B cell (primary cell): ENCODE measurements at regions not wholly inside any gene's neighbourhood (a gene's known extent, or its start where the extent isn't known, plus 50 kb on each side); places are given as distances from the start of the nearest gene placed in this dataset.

ENCODE experiments used
- ATAC-seq: fragments of 200-7000 bp; cut with Tn5 transposase; one replicate; pipeline ENCODE4 v1.10.0; 2021; ENCODE audit warnings: low read depth, mild to moderate bottlenecking, moderate number of reproducible peaks, moderate library complexity
- CTCF ChIA-PET: fragments of 350-600 bp; sonication (Branson Sonifier 250); formaldehyde crosslinking; loops from one replicate; lab custom pipeline; 2021; ENCODE audit warnings: antibody characterized with exemption, inconsistent platforms; lab: Charles Lee
- POLR2A ChIA-PET: fragments of 350-600 bp; sonication (Branson Sonifier 250); formaldehyde crosslinking; loops from one replicate; lab custom pipeline; 2021; ENCODE audit warnings: antibody characterized with exemption; lab: Charles Lee
- DNase-seq: peaks from one replicate; pipeline ENCODE4 v3.0.0; 2013
- H2AFZ ChIP-seq: 2 replicates; pipeline ENCODE4 v1.6.1; 2012; ENCODE audit warnings: mild to moderate bottlenecking, low read depth, low read length; ENCODE audit not compliant: insufficient read depth, poor library complexity, severe bottlenecking
- H3K27ac ChIP-seq, 2 donors: 1 replicate in 1 of 2; 2 replicates in 1 of 2; pipeline ENCODE4 v1.5.1; 2012 to 2013; ENCODE audit warnings: low read length in 2 of 2, mild to moderate bottlenecking in 2 of 2, moderate library complexity in 1 of 2
- H3K27me3 ChIP-seq, 4 experiments: fragments of 200-600 bp in 1 of 4; sonication (generic) in 1 of 4; replicated peaks in 1 of 4; 1 replicate in 2 of 4; 2 replicates in 2 of 4; pipeline versions ENCODE4 v1.6.1 to v1.7.0; 2013 to 2016; ENCODE audit warnings: low read length in 3 of 4, mild to moderate bottlenecking in 2 of 4, mixed read lengths in 1 of 4, moderate library complexity in 1 of 4; ENCODE audit not compliant: insufficient read depth in 4 of 4, control insufficient read depth in 3 of 4; ENCODE audit errors: control extremely low read depth in 1 of 4
- H3K36me3 ChIP-seq, 2 experiments: replicated peaks in 1 of 2; 1 replicate in 1 of 2; 2 replicates in 1 of 2; pipeline versions ENCODE4 v1.6.1 to v1.7.1; 2013; ENCODE audit warnings: low read length in 1 of 2; ENCODE audit not compliant: insufficient read depth in 2 of 2, control insufficient read depth in 1 of 2; ENCODE audit errors: control extremely low read depth in 1 of 2, extremely low read depth in 1 of 2
- H3K4me1 ChIP-seq, 2 donors: fragments of 200-600 bp in 1 of 2; sonication (generic) in 1 of 2; 1 replicate in 1 of 2; 2 replicates in 1 of 2; pipeline versions ENCODE4 v1.5.1 to v1.6.1; 2013 to 2017; ENCODE audit warnings: low read length in 2 of 2; ENCODE audit not compliant: control insufficient read depth in 2 of 2, insufficient read depth in 2 of 2
- H3K4me2 ChIP-seq: replicated peaks from 2 replicates; pipeline ENCODE3; 2012; ENCODE audit warnings: mild to moderate bottlenecking, low read depth, low read length; ENCODE audit not compliant: poor library complexity, severe bottlenecking
- H3K4me3 ChIP-seq, 5 experiments: fragments of 200-600 bp in 1 of 5; sonication (generic) in 1 of 5; 1 replicate in 3 of 5; 2 replicates in 2 of 5; pipeline versions ENCODE4 v1.5.1 to v1.7.0; 2011 to 2016; ENCODE audit warnings: low read length in 4 of 5, mild to moderate bottlenecking in 4 of 5, low read depth in 2 of 5, control low read depth in 1 of 5, moderate library complexity in 1 of 5; ENCODE audit not compliant: insufficient read depth in 1 of 5; ENCODE audit errors: control extremely low read depth in 1 of 5, extremely low read depth in 1 of 5
- H3K79me2 ChIP-seq: fragments of 200-600 bp; sonication (generic); one replicate; pipeline ENCODE4 v1.6.0; 2016; ENCODE audit warnings: low read length; ENCODE audit not compliant: control insufficient read depth, insufficient read depth
- H3K9ac ChIP-seq: fragments of 200-600 bp; sonication (generic); 2 replicates; pipeline ENCODE4 v1.6.1; 2017; ENCODE audit warnings: mild to moderate bottlenecking, low read length, moderate library complexity
- H3K9me3 ChIP-seq, 3 donors: one replicate each; pipeline versions ENCODE4 v1.6.1 to v1.7.1; 2013; ENCODE audit warnings: low read length in 2 of 3; ENCODE audit not compliant: control insufficient read depth in 2 of 3, insufficient read depth in 1 of 3; ENCODE audit errors: control extremely low read depth in 1 of 3
- H4K20me1 ChIP-seq: 2 replicates; pipeline ENCODE4 v1.6.0; 2012; ENCODE audit warnings: mild to moderate bottlenecking, low read length; ENCODE audit not compliant: insufficient read depth, control insufficient read depth, poor library complexity, severe bottlenecking
- H3K27ac Mint-ChIP-seq: one replicate; pipeline ENCODE4 v1.8.0; 2021; ENCODE audit warnings: mixed read lengths
- H3K27me3 Mint-ChIP-seq: one replicate; pipeline ENCODE4 v1.8.0; 2021; ENCODE audit warnings: mixed read lengths
- H3K4me1 Mint-ChIP-seq: one replicate; pipeline ENCODE4 v1.8.0; 2021; ENCODE audit warnings: mixed read lengths
- H3K4me3 Mint-ChIP-seq: one replicate; pipeline ENCODE4 v1.8.0; 2021; ENCODE audit warnings: mixed read lengths
- H3K9me3 Mint-ChIP-seq: one replicate; pipeline ENCODE4 v1.8.0; 2022; ENCODE audit warnings: mixed read lengths; ENCODE audit not compliant: insufficient read depth
- EZH2 ChIP-seq: IDR thresholded peaks from 2 replicates; pipeline ENCODE4 v1.6.1; 2012; ENCODE audit warnings: borderline replicate concordance, low read depth, mild to moderate bottlenecking, moderate library complexity, low read length; ENCODE audit not compliant: insufficient read depth, poor library complexity, severe bottlenecking
- WGBS: methylation state at CpG from one replicate; pipeline ENCODE4 v1.1.5; 2013; ENCODE audit warnings: missing lambda C conversion rate; ENCODE audit not compliant: insufficient coverage; 5-methylcytosine and 5-hydroxymethylcytosine counted together
- intact Hi-C: fragments of 100-400 bp; cut with micrococcal nuclease; formaldehyde crosslinking; loops from one replicate; pipeline ENCODE4 v1.10.0; 2022
- TF ChIP-seq, protein P1 (sequence below): fragments of 200-600 bp; IDR thresholded peaks from one replicate; pipeline ENCODE4 v1.8.0; 2022; ENCODE audit warnings: antibody characterized with exemption, mild to moderate bottlenecking

DNA sequence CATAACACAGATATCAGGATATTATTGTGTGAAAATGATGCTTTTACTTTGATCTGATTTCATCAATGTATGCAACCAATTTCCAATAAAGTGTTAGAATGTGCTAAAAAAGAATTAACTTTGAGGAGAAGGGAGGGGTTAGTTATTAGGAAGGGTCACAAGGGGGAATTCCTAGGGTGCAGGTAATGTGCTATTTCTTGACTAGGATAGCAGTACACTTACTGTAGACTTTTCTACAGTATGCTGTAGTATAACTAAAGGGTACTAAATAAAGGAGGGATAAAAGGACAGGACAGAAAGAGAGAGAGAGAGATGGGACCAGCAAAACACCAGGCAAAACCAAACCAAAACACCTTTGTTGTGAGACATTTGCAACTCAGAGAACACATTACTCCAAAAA, 121.4 kb upstream of the RAP1B start:
- H3K4me1 ChIP-seq, result no peaks in the 10 kb centered on the region
- H3K36me3 ChIP-seq, result no peaks in the 10 kb centered on the region
- H3K27ac Mint-ChIP-seq, result no peak overlapping the region
- no peak overlapping the region for H3K4me3 Mint-ChIP-seq
- H3K27me3 Mint-ChIP-seq, result peaks cover 5% of the 10 kb centered on the region
- H3K9ac ChIP-seq, result no peak overlapping the region
- ChIA-PET POLR2A (no interaction called here), CTCF (interaction anchor here (0.6 kb wide), 1 partner anchor 240 kb away, joined by 4 read pairs; no protein-coding TSS in a partner anchor)
- no peaks in the 10 kb centered on the region for H3K9me3 Mint-ChIP-seq
- no peak overlapping the region for H3K4me3 ChIP-seq
- TF ChIP-seq EZH2, result no peak
- TF ChIP-seq, protein P1, sequence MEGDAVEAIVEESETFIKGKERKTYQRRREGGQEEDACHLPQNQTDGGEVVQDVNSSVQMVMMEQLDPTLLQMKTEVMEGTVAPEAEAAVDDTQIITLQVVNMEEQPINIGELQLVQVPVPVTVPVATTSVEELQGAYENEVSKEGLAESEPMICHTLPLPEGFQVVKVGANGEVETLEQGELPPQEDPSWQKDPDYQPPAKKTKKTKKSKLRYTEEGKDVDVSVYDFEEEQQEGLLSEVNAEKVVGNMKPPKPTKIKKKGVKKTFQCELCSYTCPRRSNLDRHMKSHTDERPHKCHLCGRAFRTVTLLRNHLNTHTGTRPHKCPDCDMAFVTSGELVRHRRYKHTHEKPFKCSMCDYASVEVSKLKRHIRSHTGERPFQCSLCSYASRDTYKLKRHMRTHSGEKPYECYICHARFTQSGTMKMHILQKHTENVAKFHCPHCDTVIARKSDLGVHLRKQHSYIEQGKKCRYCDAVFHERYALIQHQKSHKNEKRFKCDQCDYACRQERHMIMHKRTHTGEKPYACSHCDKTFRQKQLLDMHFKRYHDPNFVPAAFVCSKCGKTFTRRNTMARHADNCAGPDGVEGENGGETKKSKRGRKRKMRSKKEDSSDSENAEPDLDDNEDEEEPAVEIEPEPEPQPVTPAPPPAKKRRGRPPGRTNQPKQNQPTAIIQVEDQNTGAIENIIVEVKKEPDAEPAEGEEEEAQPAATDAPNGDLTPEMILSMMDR, result no peak
- no peak for ATAC-seq
- peaks cover 2% of the 10 kb centered on the region for H3K4me1 Mint-ChIP-seq
- H3K79me2 ChIP-seq, result no peaks in the 10 kb centered on the region
- H3K9me3 ChIP-seq, result peaks cover 0 to 6% (median 0%) of the 10 kb centered on the region in 3 donors
- no peak overlapping the region for H3K27ac ChIP-seq
- H4K20me1 ChIP-seq, result no peaks in the 10 kb centered on the region
- H3K4me2 ChIP-seq, result no peak overlapping the region
- no peak for DNase-seq
- no peaks in the 10 kb centered on the region for H3K27me3 ChIP-seq
- no peak overlapping the region for H2AFZ ChIP-seq
- intact Hi-C loops, result no loop called here

DNA sequence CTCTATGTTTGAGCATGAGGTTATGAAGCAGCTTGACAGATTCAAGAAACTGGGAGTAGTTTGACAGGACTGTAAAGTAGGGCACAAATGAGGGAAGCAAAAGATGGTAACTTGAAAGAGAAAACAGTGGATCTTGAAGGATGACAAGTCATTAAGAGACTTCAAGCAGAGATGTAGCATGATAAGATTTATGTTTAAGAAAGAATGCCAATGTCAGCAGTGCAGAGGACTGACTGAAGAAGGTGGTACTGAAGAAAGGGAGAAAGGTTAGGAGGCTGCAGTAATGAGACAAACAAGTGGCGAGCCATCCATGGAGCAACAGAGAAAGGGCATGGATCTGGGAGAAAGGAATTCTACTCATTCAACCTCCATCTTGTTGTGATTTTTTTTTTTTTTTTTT, 120.2 kb upstream of the RAP1B start:
- H3K79me2 ChIP-seq, result no peaks in the 10 kb centered on the region
- CTCF ChIA-PET, result no interaction called here
- DNase-seq (no peak), ATAC-seq (no peak)
- no peak overlapping the region for H3K4me3 ChIP-seq
- H3K9me3 Mint-ChIP-seq, result no peaks in the 10 kb centered on the region
- POLR2A ChIA-PET, result no interaction called here
- no peaks in the 10 kb centered on the region for H4K20me1 ChIP-seq
- TF ChIP-seq, protein P1, result no peak
- TF ChIP-seq EZH2, result no peak
- WGBS, result no CpG with 5 or more reads among the region's 1 CpG
- H3K9ac ChIP-seq, result no peak overlapping the region
- no peak overlapping the region for H3K27ac Mint-ChIP-seq
- H3K9me3 ChIP-seq, result peaks cover 0 to 6% (median 0%) of the 10 kb centered on the region in 3 donors
- peaks cover 2% of the 10 kb centered on the region for H3K4me1 Mint-ChIP-seq
- no peak overlapping the region for H3K4me3 Mint-ChIP-seq
- H3K4me1 ChIP-seq, result no peaks in the 10 kb centered on the region
- intact Hi-C loops, result no loop called here
- H3K27ac ChIP-seq, result no peak overlapping the region
- H3K27me3 ChIP-seq, result no peaks in the 10 kb centered on the region
- peaks cover 5% of the 10 kb centered on the region for H3K27me3 Mint-ChIP-seq
- H3K36me3 ChIP-seq, result no peaks in the 10 kb centered on the region
- H2AFZ ChIP-seq, result no peak overlapping the region
- H3K4me2 ChIP-seq, result no peak overlapping the region
